Parathyroid adenoma (tissue), 2 donors: ENCODE measurements at regions not wholly inside any gene's neighbourhood (a gene's known extent, or its start where the extent isn't known, plus 50 kb on each side); places are given as distances from the start of the nearest gene placed in this dataset.

ENCODE experiments used
- H2AFZ ChIP-seq: fragments of 300-600 bp; sonication (generic); one replicate; pipeline ENCODE4 v1.7.0; 2017; ENCODE audit warnings: antibody characterized with exemption, mild to moderate bottlenecking
- H3K27ac ChIP-seq: fragments of 300-600 bp; sonication (generic); one replicate; pipeline ENCODE4 v1.7.0; 2017
- H3K27me3 ChIP-seq: fragments of 300-600 bp; sonication (generic); one replicate; pipeline ENCODE4 v1.7.0; 2017; ENCODE audit warnings: low read length; ENCODE audit not compliant: control insufficient read depth, insufficient read depth
- H3K36me3 ChIP-seq: fragments of 300-600 bp; sonication (generic); one replicate; pipeline ENCODE4 v1.7.0; 2017; ENCODE audit warnings: low read length; ENCODE audit not compliant: control insufficient read depth, insufficient read depth
- H3K4me1 ChIP-seq: fragments of 300-600 bp; sonication (generic); one replicate; pipeline ENCODE4 v1.7.0; 2017; ENCODE audit warnings: control low read depth
- H3K4me2 ChIP-seq: fragments of 300-600 bp; sonication (generic); one replicate; pipeline ENCODE4 v1.7.0; 2017; ENCODE audit warnings: low read length
- H3K4me3 ChIP-seq: fragments of 300-600 bp; sonication (generic); one replicate; pipeline ENCODE4 v1.7.0; 2017; ENCODE audit warnings: low read depth, low read length
- H3K79me2 ChIP-seq: fragments of 300-600 bp; sonication (generic); one replicate; pipeline ENCODE4 v1.7.0; 2017; ENCODE audit warnings: control low read depth
- H3K9ac ChIP-seq: fragments of 300-600 bp; sonication (generic); one replicate; pipeline ENCODE4 v1.7.0; 2017; ENCODE audit warnings: mild to moderate bottlenecking
- H3K9me3 ChIP-seq: fragments of 300-600 bp; sonication (generic); one replicate; pipeline ENCODE4 v1.7.0; 2017; ENCODE audit warnings: low read length; ENCODE audit not compliant: control insufficient read depth
- TF ChIP-seq, protein P1 (sequence below): fragments of 300-600 bp; sonication (generic); IDR thresholded peaks from one replicate; pipeline ENCODE4 v1.7.0; 2017; ENCODE audit warnings: antibody characterized with exemption, mild to moderate bottlenecking
- donor health status: primary hyperparathyroidism.

DNA sequence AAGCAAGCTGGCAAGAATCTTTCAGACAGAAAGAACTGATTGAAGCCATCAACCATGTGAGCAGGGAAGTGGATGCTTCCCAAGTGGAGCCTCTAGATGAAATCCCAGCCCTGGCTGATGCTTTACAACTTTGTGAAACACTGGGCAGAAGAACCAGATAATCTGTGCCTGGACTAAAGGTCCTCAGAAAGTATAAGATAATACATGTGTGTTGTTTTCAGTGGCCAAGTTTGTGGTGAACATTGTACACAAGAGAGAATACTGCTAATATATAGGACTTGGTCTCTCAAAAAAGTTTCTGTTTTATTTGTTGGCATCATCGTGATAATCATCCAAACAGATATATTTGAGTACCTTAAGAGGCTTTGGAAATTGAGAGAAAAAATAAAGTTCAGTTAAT is 1367.8 kb upstream of the IGFBP7 start:
- TF ChIP-seq, protein P1, sequence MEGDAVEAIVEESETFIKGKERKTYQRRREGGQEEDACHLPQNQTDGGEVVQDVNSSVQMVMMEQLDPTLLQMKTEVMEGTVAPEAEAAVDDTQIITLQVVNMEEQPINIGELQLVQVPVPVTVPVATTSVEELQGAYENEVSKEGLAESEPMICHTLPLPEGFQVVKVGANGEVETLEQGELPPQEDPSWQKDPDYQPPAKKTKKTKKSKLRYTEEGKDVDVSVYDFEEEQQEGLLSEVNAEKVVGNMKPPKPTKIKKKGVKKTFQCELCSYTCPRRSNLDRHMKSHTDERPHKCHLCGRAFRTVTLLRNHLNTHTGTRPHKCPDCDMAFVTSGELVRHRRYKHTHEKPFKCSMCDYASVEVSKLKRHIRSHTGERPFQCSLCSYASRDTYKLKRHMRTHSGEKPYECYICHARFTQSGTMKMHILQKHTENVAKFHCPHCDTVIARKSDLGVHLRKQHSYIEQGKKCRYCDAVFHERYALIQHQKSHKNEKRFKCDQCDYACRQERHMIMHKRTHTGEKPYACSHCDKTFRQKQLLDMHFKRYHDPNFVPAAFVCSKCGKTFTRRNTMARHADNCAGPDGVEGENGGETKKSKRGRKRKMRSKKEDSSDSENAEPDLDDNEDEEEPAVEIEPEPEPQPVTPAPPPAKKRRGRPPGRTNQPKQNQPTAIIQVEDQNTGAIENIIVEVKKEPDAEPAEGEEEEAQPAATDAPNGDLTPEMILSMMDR = no peak
- no peak overlapping the region for H2AFZ ChIP-seq
- H3K36me3 ChIP-seq = no peaks in the 10 kb centered on the region
- no peaks in the 10 kb centered on the region for H3K27me3 ChIP-seq
- H3K9me3 ChIP-seq = no peaks in the 10 kb centered on the region
- H3K4me2 ChIP-seq = no peak overlapping the region
- no peaks in the 10 kb centered on the region for H3K79me2 ChIP-seq
- H3K4me3 ChIP-seq = no peak overlapping the region
- H3K9ac ChIP-seq = no peak overlapping the region
- no peaks in the 10 kb centered on the region for H3K4me1 ChIP-seq
- H3K27ac ChIP-seq = no peak overlapping the region

DNA sequence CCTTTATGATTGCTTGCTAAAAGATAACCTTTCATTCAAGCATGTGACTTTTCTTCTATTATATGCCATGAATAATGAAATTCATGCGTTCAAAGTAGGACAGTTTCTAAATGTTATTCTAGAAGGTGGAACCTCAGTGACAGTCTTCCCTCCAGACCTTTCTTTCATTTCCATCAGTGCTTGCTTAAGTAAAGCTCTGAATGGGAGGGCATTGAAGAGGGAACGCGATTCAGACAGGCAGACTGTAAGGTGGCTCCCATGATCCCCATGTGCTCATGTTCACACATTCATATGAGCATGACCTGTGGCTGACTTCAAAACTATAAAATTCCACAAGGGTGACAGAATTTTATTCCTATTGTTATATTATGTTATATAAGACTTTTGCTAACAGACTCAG is 1367.3 kb upstream of the IGFBP7 start:
- no peaks in the 10 kb centered on the region for H3K27me3 ChIP-seq
- no peak overlapping the region for H3K4me3 ChIP-seq
- no peak overlapping the region for H3K27ac ChIP-seq
- H3K4me2 ChIP-seq = no peak overlapping the region
- H3K36me3 ChIP-seq = no peaks in the 10 kb centered on the region
- H3K4me1 ChIP-seq = no peaks in the 10 kb centered on the region
- no peaks in the 10 kb centered on the region for H3K79me2 ChIP-seq
- H3K9me3 ChIP-seq = no peaks in the 10 kb centered on the region
- TF ChIP-seq, protein P1 = no peak
- H3K9ac ChIP-seq = no peak overlapping the region
- no peak overlapping the region for H2AFZ ChIP-seq

DNA sequence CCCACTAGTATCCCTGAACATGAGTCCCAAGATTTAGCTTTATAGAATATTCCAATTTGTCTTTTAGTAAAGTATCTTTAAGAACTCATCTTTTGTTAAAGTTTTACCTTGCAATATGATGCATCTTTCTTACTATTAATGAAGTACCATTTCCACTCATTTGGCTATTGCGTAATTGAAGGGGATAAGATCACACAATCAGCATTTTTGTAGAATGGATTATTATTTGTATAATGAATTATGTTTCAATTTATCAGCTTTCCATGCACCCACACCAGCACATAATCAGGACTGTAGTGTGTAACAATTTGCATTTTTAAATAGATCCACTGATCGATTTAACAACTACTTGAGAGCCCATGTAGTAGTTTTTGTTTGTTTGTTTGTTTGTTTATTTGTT is 1364.9 kb upstream of the IGFBP7 start:
- no peak overlapping the region for H3K27ac ChIP-seq
- no peaks in the 10 kb centered on the region for H3K79me2 ChIP-seq
- H3K36me3 ChIP-seq = no peaks in the 10 kb centered on the region
- no peak overlapping the region for H2AFZ ChIP-seq
- TF ChIP-seq, protein P1 = no peak
- no peak overlapping the region for H3K4me2 ChIP-seq
- H3K9ac ChIP-seq = no peak overlapping the region
- H3K4me1 ChIP-seq = no peaks in the 10 kb centered on the region
- H3K27me3 ChIP-seq = no peaks in the 10 kb centered on the region
- no peaks in the 10 kb centered on the region for H3K9me3 ChIP-seq
- no peak overlapping the region for H3K4me3 ChIP-seq

DNA sequence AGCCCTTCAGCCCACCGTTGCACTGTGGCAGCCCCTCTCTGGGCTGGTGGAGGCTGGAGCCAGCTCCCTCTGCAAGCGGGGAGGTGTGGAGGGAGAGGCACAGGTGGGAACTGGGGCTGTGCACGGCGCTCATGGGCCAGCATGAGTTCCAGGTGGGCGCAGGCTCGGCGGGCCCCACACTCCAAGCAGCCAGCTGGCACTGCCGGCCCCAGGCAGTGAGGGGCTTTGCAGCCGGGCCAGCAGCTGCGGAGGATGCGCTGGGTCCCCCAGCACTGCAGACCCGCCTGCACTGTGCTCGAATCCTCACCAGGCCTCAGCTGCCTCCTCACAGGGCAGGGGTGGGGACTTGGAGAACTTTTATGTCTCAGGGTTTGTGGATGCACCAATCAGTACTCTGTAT is 1354.8 kb upstream of the IGFBP7 start:
- TF ChIP-seq, protein P1 = no peak
- no peaks in the 10 kb centered on the region for H3K27me3 ChIP-seq
- H3K27ac ChIP-seq = no peak overlapping the region
- no peak overlapping the region for H3K4me2 ChIP-seq
- H3K79me2 ChIP-seq = no peaks in the 10 kb centered on the region
- H3K36me3 ChIP-seq = no peaks in the 10 kb centered on the region
- no peak overlapping the region for H3K9ac ChIP-seq
- H3K4me1 ChIP-seq = no peaks in the 10 kb centered on the region
- no peaks in the 10 kb centered on the region for H3K9me3 ChIP-seq
- no peak overlapping the region for H2AFZ ChIP-seq
- H3K4me3 ChIP-seq = no peak overlapping the region

DNA sequence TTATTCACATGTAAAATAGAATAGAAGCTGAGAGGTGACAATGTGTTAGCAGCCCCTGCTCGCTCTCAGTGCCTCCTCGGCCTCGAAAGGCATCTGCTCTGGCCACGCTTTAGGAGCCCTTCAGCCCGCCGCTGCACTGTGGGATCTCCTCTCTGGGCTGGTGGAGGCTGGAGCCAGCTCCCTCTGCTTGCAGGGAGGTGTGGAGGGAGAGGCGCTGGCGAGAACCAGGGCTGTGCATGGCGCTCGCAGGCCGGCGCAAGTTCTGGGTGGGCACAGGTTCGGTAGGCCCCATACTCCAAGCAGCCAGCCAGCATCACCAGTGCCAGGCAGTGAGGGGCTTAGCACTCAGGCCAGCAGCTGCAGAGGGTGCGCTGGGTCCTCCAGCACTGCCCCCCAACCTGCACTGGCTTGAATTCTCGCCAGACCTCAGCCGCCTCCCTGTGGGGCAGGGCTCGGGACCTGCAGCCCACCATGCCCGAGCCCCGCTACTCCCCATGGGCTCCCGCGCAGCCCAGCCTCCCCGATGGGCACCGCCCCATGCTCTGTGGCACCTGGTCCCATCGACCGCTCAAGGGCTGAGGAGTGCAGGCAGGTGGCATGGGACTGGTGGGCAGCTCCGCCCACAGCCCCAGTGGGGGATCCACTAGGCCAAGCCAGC is 1346.7 kb upstream of the IGFBP7 start:
- no peak overlapping the region for H3K4me2 ChIP-seq
- no peaks in the 10 kb centered on the region for H3K79me2 ChIP-seq
- no peak overlapping the region for H3K27ac ChIP-seq
- H2AFZ ChIP-seq = no peak overlapping the region
- H3K4me1 ChIP-seq = no peaks in the 10 kb centered on the region
- H3K9ac ChIP-seq = no peak overlapping the region
- TF ChIP-seq, protein P1 = no peak
- no peak overlapping the region for H3K4me3 ChIP-seq
- no peaks in the 10 kb centered on the region for H3K27me3 ChIP-seq
- H3K9me3 ChIP-seq = no peaks in the 10 kb centered on the region
- H3K36me3 ChIP-seq = no peaks in the 10 kb centered on the region
